ENCODE measurements at regions not wholly inside any gene's neighbourhood (a gene's known extent, or its start where the extent isn't known, plus 50 kb on each side); places are given as distances from the start of the nearest gene placed in this dataset.

- no peak for TF ChIP-seq CTCF (IDR thresholded peaks at IDR 0.05; ENCODE audit: extremely low read depth in 1 of 2, insufficient read depth in 1 of 2, low read depth in 1 of 2, low read length in 2 of 2)
- no peak for TF ChIP-seq POLR2A (IDR thresholded peaks at IDR 0.05; ENCODE audit: low read depth, low read length)
- no peak for TF ChIP-seq EZH2 (IDR thresholded peaks at IDR 0.05; ENCODE audit: borderline replicate concordance, low read depth, low read length, severe bottlenecking)
- TF ChIP-seq POLR2AphosphoS5 (IDR thresholded peaks at IDR 0.05; ENCODE audit: insufficient read depth, low read depth, low read length) = no peak
- TF ChIP-seq GATA2 (IDR thresholded peaks at IDR 0.05; ENCODE audit: insufficient read depth, insufficient read length, low read depth, low read length) = no peak
- TF ChIP-seq, protein P1, sequence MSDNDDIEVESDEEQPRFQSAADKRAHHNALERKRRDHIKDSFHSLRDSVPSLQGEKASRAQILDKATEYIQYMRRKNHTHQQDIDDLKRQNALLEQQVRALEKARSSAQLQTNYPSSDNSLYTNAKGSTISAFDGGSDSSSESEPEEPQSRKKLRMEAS (IDR thresholded peaks at IDR 0.05; ENCODE audit: insufficient read depth, insufficient read length) = no peak
- TF ChIP-seq FOS (IDR thresholded peaks at IDR 0.05; ENCODE audit: borderline replicate concordance, insufficient read depth, low read length) = no peak
- no peak for TF ChIP-seq JUN (IDR thresholded peaks at IDR 0.05; ENCODE audit: borderline replicate concordance, insufficient read depth, insufficient read length, low read depth)
- TF ChIP-seq MYC (IDR thresholded peaks at IDR 0.05; ENCODE audit: low read depth, low read length) = no peak
These were observed 432.1 kb upstream of the BRINP1 start for GRCh38 chr9:119801311-119801710.

Data from endothelial cell of umbilical vein (primary cell).